T-helper 1 cell (primary cell): ENCODE measurements at regions not wholly inside any gene's neighbourhood (a gene's known extent, or its start where the extent isn't known, plus 50 kb on each side); places are given as distances from the start of the nearest gene placed in this dataset.
"Not testable (repeated sequence)": the region's sequence is repeated elsewhere in the genome, so short reads cannot be mapped to it uniquely, and the experiment has no call there.

Experiments
- DNase-seq, 5 donors: peaks; one replicate each; pipeline ENCODE4 v3.0.0-alpha.2; 2012 to 2020

DNA sequence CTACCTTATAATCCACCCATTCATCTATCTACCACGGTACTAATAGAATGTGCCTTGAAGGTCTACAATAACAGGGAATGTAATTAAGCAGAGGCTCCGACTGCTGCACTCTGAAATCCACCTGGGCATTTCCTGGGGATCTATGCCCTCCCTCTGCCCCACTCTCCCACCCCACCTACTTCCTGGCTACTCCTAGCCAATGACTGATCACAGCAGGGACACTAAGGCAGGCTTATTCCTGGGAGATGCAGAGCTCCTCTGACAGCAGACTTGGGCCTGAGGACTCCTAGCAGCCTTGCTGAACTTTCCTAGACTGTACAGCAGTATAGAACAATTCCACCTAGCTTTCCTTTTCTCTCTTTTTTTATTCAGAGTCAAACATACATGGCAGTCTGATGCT, 91.1 kb upstream of the DHRS4 start:
- DNase-seq, result no peak

DNA sequence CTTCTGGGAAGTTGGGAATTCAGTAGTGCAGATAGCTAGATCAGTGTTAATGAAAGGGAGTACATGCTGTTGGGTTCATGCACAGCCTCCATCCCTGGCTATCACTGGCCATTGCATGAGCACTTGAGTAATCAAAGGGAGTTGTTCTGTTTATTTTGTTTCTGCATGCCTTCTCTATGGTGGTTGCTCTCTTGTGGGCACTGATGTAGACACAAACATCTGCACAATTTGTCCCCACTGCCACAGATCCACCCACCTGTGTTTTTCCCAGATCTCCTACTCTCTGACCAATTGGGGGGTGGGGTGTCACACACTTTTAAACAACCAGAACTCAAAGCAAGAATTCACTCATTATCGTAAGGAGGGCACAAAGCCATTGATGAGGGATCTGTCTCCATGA, 89.7 kb upstream of the DHRS4 start:
- DNase-seq, result no peak

DNA sequence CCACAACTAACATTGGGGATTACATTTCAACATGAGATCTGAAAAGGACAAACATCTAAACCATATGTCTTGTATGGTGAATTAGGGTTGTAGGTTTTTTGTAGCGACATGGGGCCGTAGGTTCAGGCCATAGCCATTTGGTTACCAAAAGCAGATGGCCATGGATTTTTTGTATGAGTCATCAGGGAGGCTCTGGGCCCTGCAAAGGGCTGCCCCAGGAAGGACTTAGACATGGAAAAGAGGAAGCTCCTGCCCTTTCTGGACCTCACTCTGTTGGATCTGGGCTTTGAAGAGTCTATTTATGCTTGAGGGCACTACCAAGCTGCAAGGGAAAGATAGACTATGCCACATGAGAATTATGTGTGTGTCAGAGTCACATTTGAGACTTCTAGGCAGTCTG, 89.3 kb upstream of the DHRS4 start:
- no peak for DNase-seq

DNA sequence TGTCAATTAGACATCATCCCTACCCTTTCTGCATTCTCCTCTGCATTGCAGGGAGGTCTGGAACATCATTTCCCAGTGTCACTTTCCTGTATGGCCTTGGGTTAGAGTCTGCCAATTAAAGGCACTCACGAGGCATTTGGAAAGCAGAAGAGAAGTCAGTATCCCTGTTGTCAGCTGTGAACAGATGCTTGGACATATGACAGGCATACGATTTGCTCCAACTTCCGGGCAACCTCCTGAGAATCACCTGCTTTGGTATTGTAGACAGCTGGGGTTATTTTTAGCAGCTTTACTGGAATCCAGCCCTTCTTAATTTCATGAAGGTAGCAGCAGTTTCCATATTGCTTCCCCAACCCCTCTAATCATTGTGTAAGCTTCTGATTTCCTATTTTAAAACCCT, 88.7 kb upstream of the DHRS4 start:
- no peak for DNase-seq

DNA sequence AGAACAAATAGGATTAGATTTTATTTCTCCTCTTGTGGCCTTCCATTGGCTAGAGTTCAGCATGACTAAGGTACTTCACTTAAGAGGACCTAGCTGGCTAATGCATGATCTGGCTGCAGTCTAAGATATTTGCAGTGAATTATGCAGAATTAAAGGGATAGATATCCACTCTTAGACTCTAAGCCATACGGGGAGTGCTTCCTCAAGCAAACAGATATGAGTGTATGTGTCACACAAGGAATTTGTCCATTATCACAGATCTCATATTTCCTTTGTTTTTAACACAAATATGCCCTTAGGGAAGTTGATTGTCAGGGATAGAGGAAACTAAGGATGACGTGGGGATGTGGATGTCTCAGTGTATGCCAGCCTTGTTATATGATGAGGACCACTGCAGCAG, 88.1 kb upstream of the DHRS4 start:
- no peak for DNase-seq

DNA sequence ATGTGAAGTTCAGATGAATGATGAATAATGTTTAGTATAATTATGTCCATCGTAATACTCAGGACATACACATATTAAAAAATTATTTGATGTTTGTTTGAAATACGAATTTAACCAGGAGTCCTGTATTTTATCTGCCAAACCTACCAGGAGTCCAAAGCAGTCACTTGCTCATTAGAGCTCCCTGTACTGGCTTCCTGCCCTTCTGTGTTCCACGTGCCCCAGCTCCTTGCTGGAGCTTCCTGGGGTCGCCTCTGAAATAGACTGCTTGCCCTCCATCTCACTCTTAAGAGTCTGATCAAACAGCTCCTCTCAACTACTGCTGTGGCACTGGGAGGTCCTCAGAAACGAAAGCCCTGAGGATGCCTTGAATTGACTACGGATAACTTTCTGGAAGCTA, 87.3 kb upstream of the DHRS4 start:
- DNase-seq, result no peak

DNA sequence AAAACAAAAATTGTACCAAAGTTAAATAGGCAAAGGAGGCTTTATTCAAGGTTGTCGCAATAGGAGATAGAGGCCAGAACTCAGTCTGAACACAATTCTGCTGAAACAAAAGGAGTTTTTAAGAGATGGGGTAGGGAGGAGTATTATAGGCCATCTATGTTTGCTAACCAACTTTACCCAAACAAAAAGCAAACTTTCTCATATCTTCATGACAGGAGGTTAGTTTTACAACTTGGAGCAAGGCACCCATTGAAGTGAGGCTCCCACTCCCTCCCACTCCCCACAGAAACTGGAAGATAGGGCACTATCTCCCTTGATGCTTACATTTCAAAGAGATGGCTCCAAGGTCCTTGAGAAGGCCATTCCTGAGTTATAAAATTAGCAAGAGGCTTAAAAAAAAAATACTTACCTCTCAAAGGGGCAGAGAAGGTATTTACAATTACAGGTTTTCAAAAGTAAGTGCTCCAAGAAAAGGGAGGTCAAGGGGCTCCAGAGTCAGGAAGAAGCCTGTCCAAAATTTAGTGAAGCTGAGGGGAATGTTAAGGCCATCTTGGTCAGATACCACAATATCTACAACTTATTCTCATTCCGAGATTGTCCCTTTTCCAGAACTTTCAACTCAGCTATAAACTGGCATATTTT, 84.4 kb upstream of the DHRS4 start:
- no peak for DNase-seq

DNA sequence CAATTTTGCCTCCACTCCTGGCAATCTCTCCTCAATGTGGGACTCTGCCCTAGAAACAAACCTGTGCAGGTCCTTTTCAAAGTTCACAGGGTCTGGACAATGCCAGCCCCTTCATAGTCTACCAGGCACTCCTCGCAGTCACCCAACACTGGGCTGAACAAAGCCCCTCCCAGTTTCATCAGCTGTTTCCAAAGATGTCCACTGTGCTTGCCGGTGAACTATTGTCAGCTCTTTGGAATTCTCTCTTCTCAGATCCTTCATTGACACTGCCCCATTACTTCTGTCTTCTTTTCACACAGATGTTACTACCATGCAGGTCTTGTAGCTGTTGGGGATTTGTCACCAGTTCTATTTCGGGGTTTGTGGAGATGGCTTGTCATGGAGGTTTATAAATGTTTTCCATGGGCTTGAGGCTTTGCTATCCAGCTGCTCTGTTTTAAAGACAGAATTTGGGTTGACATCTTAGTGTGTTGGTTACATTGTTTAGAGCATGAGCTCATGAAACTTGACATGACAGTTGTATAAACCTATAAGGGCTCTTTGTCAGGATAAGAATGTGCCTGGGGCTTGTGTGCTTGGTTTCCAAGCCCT, 77.3 kb upstream of the DHRS4 start:
- DNase-seq, result no peak

DNA sequence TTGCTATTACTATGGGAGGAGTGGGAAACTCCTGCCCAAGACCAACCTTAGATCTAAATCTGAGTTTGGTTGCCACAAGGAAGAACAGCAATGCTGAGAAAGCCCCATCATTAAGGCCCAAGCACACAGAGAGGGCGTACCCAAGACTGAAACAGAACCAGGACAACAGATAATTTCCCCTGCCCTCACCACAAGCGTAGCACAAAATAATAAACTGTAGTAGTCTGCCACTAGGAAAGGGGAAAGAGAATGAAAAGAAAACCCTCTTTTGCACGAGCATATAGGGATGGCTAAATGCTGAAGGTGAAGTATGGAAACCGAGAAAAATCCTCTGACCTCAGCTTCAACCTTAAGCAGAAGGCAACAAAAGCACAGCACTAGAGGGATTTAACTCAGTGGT, 76.5 kb upstream of the DHRS4 start:
- no peak for DNase-seq

DNA sequence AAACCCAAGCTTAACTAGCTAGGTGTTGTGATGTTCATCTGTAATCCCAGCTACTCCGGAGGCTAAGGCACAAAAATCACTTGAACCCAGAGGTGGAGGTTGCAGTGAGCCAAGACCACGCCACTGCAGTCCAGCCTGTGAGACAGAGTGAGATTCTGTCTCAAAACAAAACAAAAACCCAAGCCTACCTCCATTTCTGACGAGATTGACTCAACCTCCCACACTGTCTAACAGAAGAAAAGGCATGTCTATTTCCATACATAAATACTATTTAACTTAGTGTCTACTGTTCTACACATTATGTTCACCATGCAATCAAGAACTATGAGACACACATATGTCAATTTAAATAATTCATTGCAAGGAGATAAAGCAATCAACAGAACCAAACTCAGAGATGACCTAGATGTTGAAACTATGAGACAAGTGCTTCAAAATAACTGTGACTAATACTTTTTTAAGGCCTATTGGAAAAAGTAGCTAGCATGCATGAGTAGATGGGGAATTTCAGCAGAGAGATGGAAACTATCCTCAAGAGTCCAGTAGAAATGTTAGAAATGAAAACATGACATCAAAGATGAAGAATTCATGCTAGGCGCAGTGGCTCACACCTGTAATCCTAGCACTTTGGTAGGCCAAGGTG, 75.9 kb upstream of the DHRS4 start:
- DNase-seq, result peak in 1 of 5 donors; percentile 2

DNA sequence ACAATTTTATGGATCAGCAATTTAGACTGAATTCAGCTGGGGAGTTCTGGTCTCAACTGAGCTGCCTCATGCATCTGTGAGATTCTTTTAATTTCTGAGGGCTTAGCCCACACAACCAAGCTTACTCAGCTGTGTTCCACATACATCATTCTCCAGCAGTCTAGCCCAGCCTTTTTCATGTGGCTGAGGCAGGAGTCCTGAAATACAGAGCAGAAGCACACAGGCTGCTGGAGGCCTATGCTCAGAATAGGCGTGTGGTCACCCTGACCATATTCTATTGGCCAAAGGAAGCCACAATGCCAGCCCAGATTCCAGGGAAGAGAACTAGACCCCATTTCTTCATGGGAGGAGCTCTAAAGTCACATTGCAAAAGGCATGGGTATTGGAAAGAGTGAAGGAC, 72.3 kb upstream of the DHRS4 start:
- DNase-seq, result no peak

DNA sequence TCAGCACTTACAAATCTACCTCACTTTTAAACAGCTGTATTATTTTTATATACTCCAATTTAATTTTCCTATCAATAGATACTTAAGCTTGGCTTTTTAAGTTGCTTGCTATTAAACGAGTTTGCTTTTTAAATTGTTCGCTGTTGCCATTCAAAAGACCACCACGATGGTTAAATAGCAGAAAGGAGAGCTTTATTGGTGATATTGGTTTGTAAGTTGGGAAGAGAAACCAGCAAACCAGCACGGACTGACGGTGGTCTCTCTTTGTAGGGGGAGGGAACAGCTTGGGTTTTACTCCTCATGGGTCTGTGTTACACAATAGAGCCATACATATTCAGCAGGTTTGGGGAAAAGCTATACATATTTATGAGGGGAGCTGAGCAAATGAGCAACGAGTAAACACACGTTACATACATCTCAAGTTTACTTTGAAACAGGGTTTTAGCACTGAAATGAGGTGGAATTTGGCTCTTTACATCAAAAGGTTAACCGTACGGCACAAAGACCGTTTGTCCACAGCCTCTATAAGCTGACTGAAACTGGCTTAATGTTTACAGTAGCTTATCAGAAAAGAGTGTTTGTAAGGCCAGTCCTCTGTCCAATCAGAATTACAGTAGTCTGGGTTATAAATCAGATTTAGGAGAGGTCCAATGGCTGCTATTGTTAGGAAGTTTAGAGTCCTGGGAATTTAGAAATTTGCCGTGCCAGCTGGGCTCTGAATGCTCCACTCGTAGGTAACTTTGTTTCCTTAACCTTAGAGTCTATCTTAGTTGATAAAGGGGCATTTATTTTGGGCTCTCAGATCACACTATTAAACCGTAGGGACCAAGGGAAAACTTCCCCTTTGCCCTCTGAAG, 69.7 kb upstream of the DHRS4 start:
- DNase-seq, result no peak

DNA sequence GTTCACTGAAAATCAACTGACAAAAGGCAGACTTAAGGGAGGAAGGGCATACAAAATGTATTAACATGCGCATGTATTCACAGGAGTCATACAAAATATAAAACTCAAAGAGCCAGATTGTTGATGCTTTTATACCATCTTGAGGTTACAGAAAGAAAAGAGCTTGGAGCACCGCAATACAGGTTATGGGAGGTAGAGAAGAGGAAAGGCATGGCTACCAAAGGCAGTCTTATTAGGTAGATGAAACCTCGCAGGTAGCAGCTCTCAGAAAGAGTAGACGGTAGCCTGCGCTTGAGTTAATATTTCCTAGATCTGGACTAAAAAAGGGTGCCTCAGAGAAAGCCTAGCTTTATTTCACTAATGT, 69.0 kb upstream of the DHRS4 start:
- DNase-seq, result no peak

DNA sequence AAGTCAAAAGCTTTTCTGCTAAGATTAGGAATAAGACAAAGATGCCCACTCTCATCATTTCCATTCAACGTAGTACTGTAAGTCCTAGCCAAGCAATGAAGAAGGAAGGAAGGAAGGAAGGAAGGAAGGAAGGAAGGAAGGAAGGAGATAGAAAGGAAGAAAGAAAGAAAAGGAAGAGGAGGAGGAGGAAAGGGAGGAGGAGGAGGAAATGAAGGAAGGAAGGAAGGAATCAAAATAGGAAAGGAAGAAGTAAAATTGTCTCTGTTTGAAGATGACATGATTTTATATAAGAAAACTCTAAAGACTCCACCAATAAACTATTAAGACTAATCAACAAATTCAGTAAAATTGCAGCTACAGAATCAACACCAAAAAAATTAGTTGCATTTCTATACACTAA, 66.0 kb upstream of the DHRS4 start:
- DNase-seq, result no peak

DNA sequence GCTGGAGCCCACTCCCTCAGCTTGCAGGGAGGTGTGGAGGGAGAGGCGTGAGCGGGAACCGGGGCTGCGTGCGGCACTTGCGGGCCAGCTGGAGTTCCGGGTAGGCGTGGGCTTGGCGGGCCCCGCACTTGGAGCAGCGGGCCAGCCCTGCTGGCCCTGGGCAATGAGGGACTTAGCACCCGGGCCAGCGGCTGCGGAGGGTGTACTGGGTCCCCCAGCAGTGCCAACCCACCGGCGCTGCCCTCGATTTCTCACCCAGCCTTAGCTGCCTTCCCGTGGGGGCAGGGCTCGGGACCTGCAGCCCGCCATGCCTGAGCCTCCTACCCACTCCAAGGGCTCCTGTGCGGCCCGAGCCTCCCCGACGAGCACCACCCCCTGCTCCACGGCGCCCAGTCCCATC, 61.9 kb upstream of the DHRS4 start:
- not testable (repeated sequence) for DNase-seq

DNA sequence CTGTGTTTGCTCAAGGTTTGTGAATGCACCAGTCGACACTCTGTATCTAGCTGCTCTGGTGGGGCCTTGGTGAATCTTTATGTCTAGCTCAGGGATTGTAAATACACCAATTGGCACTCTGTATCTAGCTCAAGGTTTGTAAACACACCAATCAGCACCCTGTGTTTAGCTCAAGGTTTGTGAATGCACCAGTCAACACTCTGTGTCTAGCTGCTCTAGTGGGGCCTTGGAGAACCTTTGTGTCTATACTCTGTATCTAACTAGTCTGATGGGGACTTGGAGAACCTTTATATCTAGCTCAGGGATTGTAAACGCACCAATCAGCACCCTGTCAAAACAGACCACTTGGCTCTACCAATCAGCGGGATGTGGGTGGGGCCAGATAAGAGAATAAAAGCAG, 61.3 kb upstream of the DHRS4 start:
- DNase-seq, result not testable (repeated sequence)

DNA sequence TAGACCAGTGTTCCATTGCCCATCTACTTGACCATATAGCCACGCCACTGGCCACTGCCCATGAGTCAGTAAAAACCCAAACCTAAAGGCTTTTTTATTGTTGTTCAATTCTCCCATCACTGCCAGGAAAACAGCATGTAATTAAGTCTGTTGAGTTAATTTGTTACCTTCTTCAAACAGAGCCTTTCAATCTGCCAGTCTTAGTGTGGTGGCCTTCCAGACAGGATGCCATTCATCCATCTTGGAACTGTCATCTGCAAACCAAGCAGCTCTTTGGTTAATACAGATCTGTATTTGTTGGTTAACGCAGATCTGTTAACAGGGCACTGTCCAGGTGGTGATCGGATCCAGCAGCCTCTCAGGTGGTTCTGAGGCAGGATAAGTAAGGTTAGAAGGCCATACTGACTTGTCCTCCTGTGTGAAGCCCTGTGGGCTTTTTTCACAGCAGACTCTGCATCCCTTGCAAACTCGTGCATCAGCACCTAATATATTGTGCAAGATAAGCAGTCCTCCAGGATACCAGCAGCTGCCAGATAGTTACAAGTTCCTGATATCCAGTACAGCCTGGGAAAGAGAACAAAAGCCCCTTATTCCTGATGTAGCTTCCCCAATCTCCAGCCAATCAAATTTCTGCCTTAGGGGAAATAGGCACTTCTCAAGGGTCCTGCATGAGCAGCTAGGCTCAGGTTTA, 59.1 kb upstream of the DHRS4 start:
- DNase-seq, result no peak

DNA sequence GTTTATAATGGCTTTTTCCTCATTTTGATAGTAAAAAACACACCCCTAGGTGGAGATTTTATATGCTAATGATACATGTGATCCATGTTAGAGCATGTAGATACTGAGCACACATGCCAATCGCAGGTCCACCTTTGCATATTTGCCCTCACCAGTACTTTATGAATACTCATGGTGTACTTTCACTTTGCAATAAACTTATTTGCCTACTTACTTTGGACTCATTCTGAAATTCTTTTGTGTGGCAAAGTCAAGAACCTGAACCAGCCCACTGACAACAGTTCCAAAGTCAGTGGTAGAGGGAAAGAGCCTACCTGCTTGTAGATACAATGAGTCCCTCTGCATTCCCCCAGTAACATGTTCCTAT, 58.5 kb upstream of the DHRS4 start:
- DNase-seq, result no peak

DNA sequence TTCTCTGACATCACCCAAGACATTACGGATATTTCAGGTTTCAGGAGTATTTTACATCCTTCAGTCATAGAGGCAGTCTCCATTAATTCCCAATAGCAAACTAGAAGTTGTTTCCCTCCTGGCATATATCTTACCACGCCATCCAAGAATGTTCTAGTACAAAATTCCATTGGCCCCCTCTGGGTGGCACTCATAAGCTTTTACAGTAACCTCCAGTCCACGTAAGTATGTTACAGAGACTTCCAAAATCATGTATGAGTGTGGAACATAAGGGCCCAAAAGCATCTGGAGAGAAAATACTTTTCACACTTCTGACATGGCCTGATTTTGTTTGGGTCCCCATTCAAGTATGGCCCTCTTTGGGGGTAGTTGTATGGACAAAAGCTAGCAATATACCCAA, 58.1 kb upstream of the DHRS4 start:
- DNase-seq, result no peak

DNA sequence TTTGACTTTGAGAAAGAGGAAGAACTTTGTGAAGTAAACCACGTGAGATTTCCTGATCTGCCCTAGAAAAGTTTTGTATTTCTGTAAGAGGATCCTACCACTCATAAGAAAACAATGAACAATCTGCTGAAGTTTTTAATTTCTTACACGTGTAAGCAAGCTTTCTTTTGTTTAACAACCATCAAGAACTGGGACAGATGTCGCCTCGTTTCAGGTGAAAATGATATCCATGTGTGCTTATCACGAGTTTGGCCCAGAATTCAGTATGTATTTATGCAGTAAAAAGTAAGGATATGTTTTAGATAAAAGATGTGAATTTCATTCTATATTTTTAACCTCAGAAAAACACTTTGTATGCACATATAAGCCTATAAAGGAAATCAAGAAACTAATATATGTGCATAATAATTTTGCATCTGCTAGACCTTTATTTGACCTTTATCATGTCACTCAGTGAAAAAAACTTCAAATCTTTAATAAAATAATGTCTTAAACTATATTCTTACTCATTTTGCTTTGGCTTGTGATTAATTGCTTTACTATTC, 56.9 kb upstream of the DHRS4 start:
- DNase-seq, result no peak

DNA sequence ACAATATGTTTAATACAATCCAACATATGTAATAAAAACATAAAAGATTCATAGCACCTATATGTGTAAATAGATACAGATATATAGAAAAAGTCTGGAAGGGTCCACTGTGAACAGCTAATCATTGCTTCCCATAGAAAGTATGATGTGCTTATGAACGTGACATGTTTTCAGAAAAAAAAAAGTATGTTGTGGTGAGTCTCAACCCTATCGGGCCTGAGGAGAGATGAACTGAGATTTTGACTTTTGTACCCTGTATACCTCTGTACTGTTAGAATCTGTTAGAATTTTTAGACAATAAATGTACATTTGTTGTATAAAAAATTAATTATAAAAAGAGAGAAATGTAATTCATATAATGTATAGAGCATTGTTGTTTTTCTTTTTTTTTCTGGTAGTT, 56.3 kb upstream of the DHRS4 start:
- not testable (repeated sequence) for DNase-seq

DNA sequence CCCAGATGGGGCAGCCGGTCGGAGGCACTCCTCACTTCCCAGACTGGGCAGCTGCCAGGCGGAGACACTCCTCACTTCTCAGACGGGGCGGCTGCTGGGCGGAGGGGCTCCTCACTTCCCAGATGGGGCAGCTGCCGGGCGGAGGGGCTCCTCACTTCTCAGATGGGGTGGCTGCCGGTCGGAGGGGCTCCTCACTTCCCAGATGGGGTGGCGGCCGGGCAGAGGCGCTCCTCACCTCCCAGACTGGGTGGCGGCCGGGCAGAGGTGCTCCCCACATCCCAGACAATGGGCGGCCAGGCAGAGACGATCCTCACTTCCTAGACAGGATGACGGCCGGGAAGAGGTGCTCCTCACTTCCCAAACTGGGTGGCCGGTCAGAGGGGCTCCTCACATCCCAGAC, 55.2 kb upstream of the DHRS4 start:
- not testable (repeated sequence) for DNase-seq

DNA sequence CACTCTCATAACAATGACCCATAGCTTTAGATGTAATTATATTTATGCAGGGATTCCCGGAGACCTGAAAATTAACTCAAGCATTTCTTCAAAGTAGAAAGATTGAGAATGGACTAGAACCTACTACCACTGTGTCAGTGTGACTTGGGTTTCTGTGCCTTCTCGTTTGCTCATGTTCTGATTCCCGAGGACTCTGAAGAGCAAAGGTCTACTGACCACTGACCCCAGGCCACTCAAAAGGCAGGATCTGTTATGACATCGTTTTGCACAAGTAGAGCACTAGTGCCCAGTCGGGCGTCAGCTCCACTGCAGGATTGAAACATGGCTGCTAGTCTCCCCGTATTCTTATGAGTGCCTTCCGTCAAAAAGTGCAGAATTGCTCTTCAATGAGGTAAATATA, 53.8 kb upstream of the DHRS4 start:
- no peak for DNase-seq
